ENCODE measurements at regions not wholly inside any gene's neighbourhood (a gene's known extent, or its start where the extent isn't known, plus 50 kb on each side); places are given as distances from the start of the nearest gene placed in this dataset.

- no peaks in the 10 kb centered on the region for H3K4me1 ChIP-seq
- TF ChIP-seq POLR2A (IDR thresholded peaks at IDR 0.05) (no peak), CTCF (IDR thresholded peaks at IDR 0.05) (no peak)
- H3K4me3 ChIP-seq = no peak overlapping the region
- H3K9me3 ChIP-seq = no peaks in the 10 kb centered on the region
- no peaks in the 10 kb centered on the region for H3K27me3 ChIP-seq
- H3K27ac ChIP-seq = no peak overlapping the region
- no peak for DNase-seq
- H3K36me3 ChIP-seq = no peaks in the 10 kb centered on the region
Observed at GRCh38 chr4:28562913-28563312, 1702.3 kb downstream of the STIM2 start.

- no peak for TF ChIP-seq POLR2A (IDR thresholded peaks at IDR 0.05)
- TF ChIP-seq CTCF (IDR thresholded peaks at IDR 0.05) = no peak
- Histone ChIP-seq H3K4me1 (no peaks in the 10 kb centered on the region), H3K27me3 (no peaks in the 10 kb centered on the region), H3K9me3 (no peaks in the 10 kb centered on the region), H3K36me3 (no peaks in the 10 kb centered on the region), H3K4me3 (no peak overlapping the region), H3K27ac (no peak overlapping the region)
- DNase-seq = no peak
Observed at GRCh38 chr4:28565396-28565795, 1704.8 kb downstream of the STIM2 start.

- no peak for DNase-seq
- Histone ChIP-seq H3K27ac (no peak overlapping the region), H3K4me3 (no peak overlapping the region)
Observed at GRCh38 chr4:28600958-28601357, 1740.3 kb downstream of the STIM2 start.

GRCh38 chr4:28621591-28621990 is 1761.0 kb downstream of the STIM2 start:
- Histone ChIP-seq H3K4me3 (no peak overlapping the region), H3K27me3 (no peaks in the 10 kb centered on the region), H3K36me3 (no peaks in the 10 kb centered on the region), H3K27ac (no peak overlapping the region), H3K9me3 (no peaks in the 10 kb centered on the region), H3K4me1 (no peaks in the 10 kb centered on the region)
- no peak for DNase-seq
- TF ChIP-seq POLR2A (IDR thresholded peaks at IDR 0.05) (no peak), CTCF (IDR thresholded peaks at IDR 0.05) (no peak)

More at GRCh38 chr4:28600958-28601357, 1740.3 kb downstream of the STIM2 start:
- no peak for TF ChIP-seq POLR2A (IDR thresholded peaks at IDR 0.05)
- no peak for TF ChIP-seq CTCF (IDR thresholded peaks at IDR 0.05)
- H3K9me3 ChIP-seq = no peaks in the 10 kb centered on the region
- no peaks in the 10 kb centered on the region for H3K27me3 ChIP-seq
- H3K4me1 ChIP-seq = no peaks in the 10 kb centered on the region
- no peaks in the 10 kb centered on the region for H3K36me3 ChIP-seq

GRCh38 chr4:28636971-28637370 is 1776.3 kb downstream of the STIM2 start:
- Histone ChIP-seq H3K9me3 (no peaks in the 10 kb centered on the region), H3K36me3 (no peaks in the 10 kb centered on the region), H3K4me1 (no peaks in the 10 kb centered on the region)

More at GRCh38 chr4:28636971-28637370, 1776.3 kb downstream of the STIM2 start:
- H3K27me3 ChIP-seq = no peaks in the 10 kb centered on the region
- DNase-seq = no peak
- TF ChIP-seq CTCF (IDR thresholded peaks at IDR 0.05) (no peak), POLR2A (IDR thresholded peaks at IDR 0.05) (no peak)
- H3K27ac ChIP-seq = no peak overlapping the region
- H3K4me3 ChIP-seq = no peak overlapping the region
